IMR-90 (cell line): ENCODE measurements at regions not wholly inside any gene's neighbourhood (a gene's known extent, or its start where the extent isn't known, plus 50 kb on each side); places are given as distances from the start of the nearest gene placed in this dataset.

Source experiments
- ATAC-seq: fragments of 200-7000 bp; cut with Tn5 transposase; 2 replicates; pipeline ENCODE4 v1.9.1; 2020; ENCODE audit warnings: low read depth, mild to moderate bottlenecking, moderate library complexity
- BruUV-seq: library from RNA; stranded (reverse); fragments of 400-500 nt; replicated peaks from 2 replicates; lab custom pipeline; 2021; lab: Mats Ljungman, UMichigan
- CTCF ChIA-PET: fragments of 300-600 bp; formaldehyde crosslinking; extraction: SDS; loops from one replicate; lab custom pipeline; 2021; ENCODE audit warnings: antibody characterized with exemption; lab: Yijun Ruan, JAX
- POLR2A ChIA-PET: fragments of 300-600 bp; sonication (Branson Sonifier 250); formaldehyde crosslinking; loops from one replicate; lab custom pipeline; 2022; ENCODE audit warnings: antibody characterized with exemption; ENCODE audit not compliant: unreplicated experiment; lab: Charles Lee
- DNase-seq: peaks from one replicate; pipeline ENCODE4 v3.0.0; 2013
- H2AFZ ChIP-seq: replicated peaks from 2 replicates; pipeline ENCODE3; 2013; ENCODE audit warnings: low read length, mild to moderate bottlenecking; ENCODE audit not compliant: poor library complexity
- H2AK5ac ChIP-seq: 2 replicates; pipeline ENCODE4 v1.6.1; 2013; ENCODE audit warnings: low read depth, low read length, inconsistent platforms
- H2AK9ac ChIP-seq: replicated peaks from 2 replicates; pipeline ENCODE3; 2013; ENCODE audit warnings: mild to moderate bottlenecking, low read depth, low read length, moderate library complexity; ENCODE audit not compliant: poor library complexity
- H2BK120ac ChIP-seq: 2 replicates; pipeline ENCODE4 v1.6.1; 2013; ENCODE audit warnings: low read depth, low read length, inconsistent platforms
- H2BK15ac ChIP-seq: 3 replicates; pipeline ENCODE4 v1.6.1; 2013; ENCODE audit warnings: low read depth, low read length, inconsistent platforms
- H2BK20ac ChIP-seq: 2 replicates; pipeline ENCODE4 v1.6.1; 2013; ENCODE audit warnings: low read depth, mild to moderate bottlenecking, inconsistent platforms, low read length, moderate library complexity
- H2BK5ac ChIP-seq: 2 replicates; pipeline ENCODE4 v1.6.1; 2013; ENCODE audit warnings: mild to moderate bottlenecking, low read depth, low read length, inconsistent platforms; ENCODE audit not compliant: poor library complexity, severe bottlenecking
- H3K14ac ChIP-seq: replicated peaks from 2 replicates; pipeline ENCODE4 v1.6.1; 2013; ENCODE audit warnings: low read depth, low read length, inconsistent platforms
- H3K18ac ChIP-seq: 2 replicates; pipeline ENCODE4 v1.6.1; 2013; ENCODE audit warnings: low read depth, low read length, control low read depth
- H3K23ac ChIP-seq: 2 replicates; pipeline ENCODE4 v1.6.1; 2013; ENCODE audit warnings: low read depth, low read length, inconsistent platforms
- H3K27ac ChIP-seq: 2 replicates; pipeline ENCODE4 v1.5.1; 2013; ENCODE audit warnings: mild to moderate bottlenecking, control low read depth, low read length; ENCODE audit not compliant: insufficient read depth
- H3K27me3 ChIP-seq: 2 replicates; pipeline ENCODE4 v1.6.1; 2013; ENCODE audit warnings: low read length; ENCODE audit not compliant: control insufficient read depth, insufficient read depth
- H3K36me3 ChIP-seq: 2 replicates; pipeline ENCODE4 v1.6.1; 2013; ENCODE audit warnings: low read length, mixed read lengths; ENCODE audit not compliant: control insufficient read depth, insufficient read depth
- H3K4ac ChIP-seq: 2 replicates; pipeline ENCODE4 v1.6.1; 2013; ENCODE audit warnings: low read depth, low read length, inconsistent platforms
- H3K4me1 ChIP-seq: 2 replicates; pipeline ENCODE4 v1.6.1; 2013; ENCODE audit warnings: low read length, mixed read lengths; ENCODE audit not compliant: control insufficient read depth, insufficient read depth
- H3K4me2 ChIP-seq: 2 replicates; pipeline ENCODE4 v1.6.1; 2013; ENCODE audit warnings: low read depth, mild to moderate bottlenecking, control low read depth, low read length, moderate library complexity
- H3K4me3 ChIP-seq: 2 replicates; pipeline ENCODE4 v1.5.1; 2013; ENCODE audit warnings: low read depth, mild to moderate bottlenecking, control low read depth, low read length, moderate library complexity; ENCODE audit not compliant: insufficient read depth
- H3K56ac ChIP-seq: 2 replicates; pipeline ENCODE4 v1.6.1; 2013; ENCODE audit warnings: low read length, inconsistent platforms; ENCODE audit not compliant: insufficient read depth; ENCODE audit errors: extremely low read depth
- H3K79me1 ChIP-seq, 2 experiments: 2 replicates each; pipeline ENCODE4 v1.6.1; 2013; ENCODE audit warnings: low read length in 2 of 2, inconsistent platforms in 1 of 2, low read depth in 1 of 2
- H3K9ac ChIP-seq: 2 replicates; pipeline ENCODE4 v1.6.1; 2013; ENCODE audit warnings: low read depth, low read length, control low read depth
- H3K9me1 ChIP-seq: 2 replicates; pipeline ENCODE4 v1.6.1; 2013; ENCODE audit warnings: low read length, inconsistent platforms; ENCODE audit not compliant: insufficient read depth
- H3K9me3 ChIP-seq: 2 replicates; pipeline ENCODE4 v1.6.1; 2013; ENCODE audit warnings: low read length; ENCODE audit not compliant: control insufficient read depth, insufficient read depth
- H4K20me1 ChIP-seq: 2 replicates; pipeline ENCODE4 v1.6.1; 2013; ENCODE audit warnings: low read length, inconsistent platforms; ENCODE audit not compliant: insufficient read depth
- H4K5ac ChIP-seq: 2 replicates; pipeline ENCODE4 v1.6.1; 2013; ENCODE audit warnings: mild to moderate bottlenecking, low read depth, low read length, control low read depth
- H4K8ac ChIP-seq, 2 experiments: 2 replicates each; pipeline ENCODE4 v1.6.1; 2013; ENCODE audit warnings: low read depth in 2 of 2, low read length in 2 of 2, control low read depth in 1 of 2, inconsistent platforms in 1 of 2
- H4K91ac ChIP-seq: 2 replicates; pipeline ENCODE4 v1.6.1; 2013; ENCODE audit warnings: low read depth, low read length, inconsistent platforms; ENCODE audit not compliant: insufficient read depth
- BHLHE40 ChIP-seq: fragments of 150-350 bp; IDR thresholded peaks from 2 replicates; pipeline ENCODE4 v1.6.1; 2016; ENCODE audit warnings: mild to moderate bottlenecking, low read depth, low read length
- CEBPB ChIP-seq: IDR thresholded peaks from 2 replicates; pipeline ENCODE4 v1.6.1; 2012; ENCODE audit warnings: low read depth, low read length, improper control_type of control experiment
- CHD1 ChIP-seq: IDR thresholded peaks from 2 replicates; pipeline ENCODE4 v1.6.1; 2012; ENCODE audit warnings: low read depth, low read length, improper control_type of control experiment
- FOS ChIP-seq: fragments of 150-350 bp; IDR thresholded peaks from 2 replicates; pipeline ENCODE4 v1.6.1; 2016; ENCODE audit warnings: low read depth, low read length
- MAFK ChIP-seq: IDR thresholded peaks from 2 replicates; pipeline ENCODE4 v1.6.1; 2012; ENCODE audit warnings: low read depth, low read length, improper control_type of control experiment
- MAZ ChIP-seq: IDR thresholded peaks from 2 replicates; pipeline ENCODE4 v1.6.1; 2012; ENCODE audit warnings: low read depth, mild to moderate bottlenecking, low read length, improper control_type of control experiment, moderate library complexity, borderline replicate concordance
- MXI1 ChIP-seq: IDR thresholded peaks from 2 replicates; pipeline ENCODE4 v1.6.1; 2012; ENCODE audit warnings: low read depth, mild to moderate bottlenecking, low read length, moderate library complexity, borderline replicate concordance
- NFE2L2 ChIP-seq: fragments of 150-350 bp; IDR thresholded peaks from 2 replicates; pipeline ENCODE4 v1.6.1; 2016; ENCODE audit warnings: low read depth, mild to moderate bottlenecking, low read length
- POLR2A ChIP-seq: IDR thresholded peaks from 2 replicates; pipeline ENCODE4 v1.6.1; 2012; ENCODE audit warnings: mild to moderate bottlenecking, low read depth, low read length
- RAD21 ChIP-seq: IDR thresholded peaks from 2 replicates; pipeline ENCODE4 v1.6.1; 2012; ENCODE audit warnings: low read length, improper control_type of control experiment
- RCOR1 ChIP-seq: IDR thresholded peaks from 2 replicates; pipeline ENCODE4 v1.6.1; 2012; ENCODE audit warnings: mild to moderate bottlenecking, low read length, improper control_type of control experiment; ENCODE audit not compliant: insufficient replicate concordance
- WGBS, 2 experiments: methylation state at CpG; one replicate each; pipeline versions ENCODE4 v1.1.5 to v1.1.7; 2013; ENCODE audit warnings: missing lambda C conversion rate in 2 of 2; ENCODE audit not compliant: insufficient read length in 1 of 2; ENCODE audit errors: extremely low coverage in 2 of 2; 5-methylcytosine and 5-hydroxymethylcytosine counted together
- dilution Hi-C: fragments of 300-500 bp; cut with HindIII; formaldehyde crosslinking; loops from one replicate; pipeline ENCODE4 v1.14.3; 2018; ENCODE audit warnings: low sequenced_read_pairs; ENCODE audit not compliant: unreplicated experiment
- in situ Hi-C: fragments of 300-500 bp; cut with MboI; formaldehyde crosslinking; loops from 3 replicates; pipeline ENCODE4 v1.14.3; 2019; ENCODE audit warnings: low sequenced_read_pairs, inconsistent platforms, mixed read lengths
- intact Hi-C: fragments of 100-400 bp; cut with micrococcal nuclease; formaldehyde crosslinking; loops from 2 replicates; pipeline ENCODE4 v1.10.0; 2022
- TF ChIP-seq, protein P1 (sequence below): fragments of 150-350 bp; IDR thresholded peaks from 2 replicates; pipeline ENCODE4 v1.6.1; 2016; ENCODE audit warnings: low read depth, mild to moderate bottlenecking, low read length, moderate library complexity, borderline replicate concordance
- TF ChIP-seq, protein P2 (sequence below): fragments of 150-350 bp; IDR thresholded peaks from 2 replicates; pipeline ENCODE4 v1.6.1; 2017; ENCODE audit warnings: mild to moderate bottlenecking, antibody characterized with exemption, low read length, low read depth

- no peak for TF ChIP-seq MAFK
These were observed 295.2 kb downstream of the NDUFA10 start (continued) for GRCh38 chr2:239729681-239730566.

- H4K8ac ChIP-seq, result no peak overlapping the region
- CTCF ChIA-PET, result no interaction called here
- intact Hi-C loops (no loop called here), in situ Hi-C loops (no loop called here), dilution Hi-C loops (no loop called here)
- no peak overlapping the region for H2AFZ ChIP-seq
- no peaks in the 10 kb centered on the region for H4K20me1 ChIP-seq
- no peak overlapping the region for H4K91ac ChIP-seq
- H2BK120ac ChIP-seq, result no peak overlapping the region
- no peak overlapping the region for H3K4me3 ChIP-seq
- no peaks in the 10 kb centered on the region for H3K9me1 ChIP-seq
- H2BK15ac ChIP-seq, result no peak overlapping the region
- no peak overlapping the region for H3K18ac ChIP-seq
- no peak overlapping the region for H3K4me2 ChIP-seq
- peaks cover 43% of the 10 kb centered on the region for H3K9me3 ChIP-seq
- no peak overlapping the region for H3K14ac ChIP-seq
- H3K23ac ChIP-seq, result no peak overlapping the region
- WGBS, 2 experiments, result 64% methylated on average over 3 of the region's 17 CpGs; no CpG with 5 or more reads in 1 of the 2 experiments
- H2BK20ac ChIP-seq, result no peak overlapping the region
- no peaks in the 10 kb centered on the region for H3K27me3 ChIP-seq
- no peak for DNase-seq
- no peaks in the 10 kb centered on the region for H3K4me1 ChIP-seq
- no peak for ATAC-seq
- H3K9ac ChIP-seq, result no peak overlapping the region
- H3K79me1 ChIP-seq, result no peaks in the 10 kb centered on the region
- H3K4ac ChIP-seq, result no peak overlapping the region
- H3K56ac ChIP-seq, result no peak overlapping the region
- no peak overlapping the region for H2AK5ac ChIP-seq
- no TSS peak for BruUV-seq
- H4K5ac ChIP-seq, result no peak overlapping the region
- POLR2A ChIA-PET, result no interaction called here
- H2BK5ac ChIP-seq, result no peak overlapping the region
- H2AK9ac ChIP-seq, result no peak overlapping the region
- TF ChIP-seq, protein P1, sequence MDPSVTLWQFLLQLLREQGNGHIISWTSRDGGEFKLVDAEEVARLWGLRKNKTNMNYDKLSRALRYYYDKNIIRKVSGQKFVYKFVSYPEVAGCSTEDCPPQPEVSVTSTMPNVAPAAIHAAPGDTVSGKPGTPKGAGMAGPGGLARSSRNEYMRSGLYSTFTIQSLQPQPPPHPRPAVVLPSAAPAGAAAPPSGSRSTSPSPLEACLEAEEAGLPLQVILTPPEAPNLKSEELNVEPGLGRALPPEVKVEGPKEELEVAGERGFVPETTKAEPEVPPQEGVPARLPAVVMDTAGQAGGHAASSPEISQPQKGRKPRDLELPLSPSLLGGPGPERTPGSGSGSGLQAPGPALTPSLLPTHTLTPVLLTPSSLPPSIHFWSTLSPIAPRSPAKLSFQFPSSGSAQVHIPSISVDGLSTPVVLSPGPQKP, result no peak
- TF ChIP-seq NFE2L2 (no peak), MAZ (no peak), CEBPB (no peak), MAFK (no peak), CHD1 (no peak), POLR2A (no peak), MXI1 (no peak), RAD21 (no peak), FOS (no peak), RCOR1 (no peak), BHLHE40 (no peak)
- TF ChIP-seq, protein P2, sequence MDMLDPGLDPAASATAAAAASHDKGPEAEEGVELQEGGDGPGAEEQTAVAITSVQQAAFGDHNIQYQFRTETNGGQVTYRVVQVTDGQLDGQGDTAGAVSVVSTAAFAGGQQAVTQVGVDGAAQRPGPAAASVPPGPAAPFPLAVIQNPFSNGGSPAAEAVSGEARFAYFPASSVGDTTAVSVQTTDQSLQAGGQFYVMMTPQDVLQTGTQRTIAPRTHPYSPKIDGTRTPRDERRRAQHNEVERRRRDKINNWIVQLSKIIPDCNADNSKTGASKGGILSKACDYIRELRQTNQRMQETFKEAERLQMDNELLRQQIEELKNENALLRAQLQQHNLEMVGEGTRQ, result no peak
- H3K27ac ChIP-seq, result no peak overlapping the region
- H3K36me3 ChIP-seq, result no peaks in the 10 kb centered on the region
These were observed 296.0 kb downstream of the NDUFA10 start for GRCh38 chr2:239729151-239729550.
